ENCODE measurements at regions not wholly inside any gene's neighbourhood (a gene's known extent, or its start where the extent isn't known, plus 50 kb on each side); places are given as distances from the start of the nearest gene placed in this dataset.

GRCh38 chr6:92559611-92560010 lies 859.7 kb downstream of the EPHA7 start:
- Histone ChIP-seq H3K4me3 (ENCODE audit: low read length) (no peak overlapping the region), H3K27me3 (ENCODE audit: insufficient read depth, low read depth, low read length) (no peaks in the 10 kb centered on the region), H3K27ac (ENCODE audit: low read length) (no peak overlapping the region), H3K79me2 (replicated peaks; ENCODE audit: insufficient read depth, low read length) (no peaks in the 10 kb centered on the region), H4K20me1 (ENCODE audit: insufficient read depth) (no peaks in the 10 kb centered on the region), H3K9me3 (ENCODE audit: low read length) (no peaks in the 10 kb centered on the region), H3F3A (ENCODE audit: insufficient read depth, low read length, poor library complexity, severe bottlenecking) (no peaks in the 10 kb centered on the region), H3K4me2 (ENCODE audit: low read length) (no peak overlapping the region), H3K9me2 (ENCODE audit: insufficient read depth, low read length) (no peaks in the 10 kb centered on the region), H2AFZ (ENCODE audit: low read depth, low read length) (no peak overlapping the region), H3K36me3 (ENCODE audit: insufficient read depth, low read length) (no peaks in the 10 kb centered on the region), H3K9ac (ENCODE audit: low read length) (no peak overlapping the region)
- TF ChIP-seq RAD21 (conservative IDR thresholded peaks at IDR 0.05) (no peak), CTCF (IDR thresholded peaks at IDR 0.05; ENCODE audit: poor library complexity, severe bottlenecking) (no peak), REST (IDR thresholded peaks at IDR 0.05; ENCODE audit: borderline replicate concordance) (no peak), MXI1 (conservative IDR thresholded peaks at IDR 0.05; ENCODE audit: poor library complexity, severe bottlenecking) (no peak), SMC3 (conservative IDR thresholded peaks at IDR 0.05; ENCODE audit: poor library complexity) (no peak), POLR2AphosphoS5 (IDR thresholded peaks at IDR 0.05) (no peak), TAF1 (IDR thresholded peaks at IDR 0.05; ENCODE audit: low read depth) (no peak), EZH2 (IDR thresholded peaks at IDR 0.05; ENCODE audit: borderline replicate concordance, insufficient read depth, low read length, poor library complexity, severe bottlenecking) (no peak)

DNA sequence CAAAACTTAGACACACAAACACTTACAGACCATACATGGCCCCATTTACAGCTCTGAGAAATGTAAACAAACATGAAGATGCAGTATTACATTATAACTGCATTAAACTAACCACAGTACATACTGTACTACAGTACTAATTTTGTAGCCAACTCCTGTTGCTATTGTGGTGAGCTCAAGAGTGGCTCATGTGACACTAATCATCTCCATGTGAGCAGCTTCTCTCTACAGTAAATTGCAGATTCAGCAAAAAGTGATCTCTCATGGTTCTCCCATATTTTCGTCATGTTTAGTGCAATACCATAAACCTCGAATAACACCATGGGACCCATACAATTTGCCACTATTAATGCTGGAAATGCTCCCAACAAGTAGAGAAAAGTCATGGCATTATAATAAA lies 860.4 kb downstream of the EPHA7 start:
- Histone ChIP-seq H3K9ac (ENCODE audit: low read length) (no peak overlapping the region), H2AFZ (ENCODE audit: low read depth, low read length) (no peak overlapping the region), H3K27me3 (ENCODE audit: insufficient read depth, low read depth, low read length) (no peaks in the 10 kb centered on the region), H3F3A (ENCODE audit: insufficient read depth, low read length, poor library complexity, severe bottlenecking) (no peaks in the 10 kb centered on the region), H3K4me2 (ENCODE audit: low read length) (no peak overlapping the region), H3K36me3 (ENCODE audit: insufficient read depth, low read length) (no peaks in the 10 kb centered on the region), H4K20me1 (ENCODE audit: insufficient read depth) (no peaks in the 10 kb centered on the region), H3K9me2 (ENCODE audit: insufficient read depth, low read length) (no peaks in the 10 kb centered on the region), H3K79me2 (replicated peaks; ENCODE audit: insufficient read depth, low read length) (no peaks in the 10 kb centered on the region), H3K9me3 (ENCODE audit: low read length) (no peaks in the 10 kb centered on the region), H3K27ac (ENCODE audit: low read length) (no peak overlapping the region), H3K4me3 (ENCODE audit: low read length) (no peak overlapping the region)
- no peak for TF ChIP-seq CTCF (IDR thresholded peaks at IDR 0.05; ENCODE audit: poor library complexity, severe bottlenecking)
- TF ChIP-seq EZH2 (IDR thresholded peaks at IDR 0.05; ENCODE audit: borderline replicate concordance, insufficient read depth, low read length, poor library complexity, severe bottlenecking), result no peak
- TF ChIP-seq TAF1 (IDR thresholded peaks at IDR 0.05; ENCODE audit: low read depth), result no peak
- TF ChIP-seq POLR2AphosphoS5 (IDR thresholded peaks at IDR 0.05), result no peak
- TF ChIP-seq SMC3 (conservative IDR thresholded peaks at IDR 0.05; ENCODE audit: poor library complexity), result no peak
- TF ChIP-seq RAD21 (conservative IDR thresholded peaks at IDR 0.05), result no peak
- TF ChIP-seq MXI1 (conservative IDR thresholded peaks at IDR 0.05; ENCODE audit: poor library complexity, severe bottlenecking), result no peak
- no peak for TF ChIP-seq EP300 (conservative IDR thresholded peaks at IDR 0.05; ENCODE audit: poor library complexity, severe bottlenecking)
- TF ChIP-seq REST (IDR thresholded peaks at IDR 0.05; ENCODE audit: borderline replicate concordance), result no peak
